ENCODE measurements at regions not wholly inside any gene's neighbourhood (a gene's known extent, or its start where the extent isn't known, plus 50 kb on each side); places are given as distances from the start of the nearest gene placed in this dataset.
"Not testable (repeated sequence)": the region's sequence is repeated elsewhere in the genome, so short reads cannot be mapped to it uniquely, and the experiment has no call there.

DNA sequence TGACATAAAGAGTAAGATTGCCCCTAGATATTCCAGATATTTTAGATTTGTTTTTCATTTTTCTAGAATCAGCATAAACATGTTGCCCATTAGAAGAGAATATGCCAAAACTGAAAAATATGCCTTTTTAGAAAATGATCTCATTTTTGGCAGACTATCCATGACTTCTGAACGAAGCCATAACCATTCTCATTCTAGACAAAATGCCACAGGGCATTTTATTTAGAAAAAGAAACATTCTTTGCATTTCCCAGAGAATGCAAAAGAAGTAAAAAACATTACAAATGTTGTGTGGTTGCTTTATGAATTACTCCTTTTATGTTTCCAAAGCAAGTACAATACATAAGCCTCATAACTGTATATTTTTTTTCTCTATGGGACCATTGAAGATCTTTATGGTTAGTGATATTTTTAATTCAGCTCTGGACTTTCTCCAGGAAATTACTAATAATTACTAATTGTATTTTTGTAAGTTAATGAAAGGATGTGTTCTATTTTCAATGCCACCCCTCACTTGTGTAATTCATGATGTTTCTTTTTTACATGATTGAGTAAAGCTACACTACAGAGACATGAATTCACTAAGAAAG lies 109.6 kb upstream of the SEM1 start:
- H3K4me1 ChIP-seq (ENCODE audit: low read length): 0 out of 2 replicates have a peak, but pooled peaks cover 2% of the 10 kb centered on the region
- H3K9me3 ChIP-seq (ENCODE audit: low read length): no peaks in the 10 kb centered on the region
- no peak overlapping the region for H3K9ac ChIP-seq (ENCODE audit: low read length)
- no peak overlapping the region for H3K4me2 ChIP-seq (ENCODE audit: low read depth, low read length, poor library complexity, severe bottlenecking)
- H3K4me3 ChIP-seq (ENCODE audit: low read length): no peak overlapping the region
- DNase-seq: no peak
- no peaks in the 10 kb centered on the region for H4K20me1 ChIP-seq (ENCODE audit: insufficient read depth, low read depth, low read length)
- H3K27ac ChIP-seq (ENCODE audit: low read length): no peak overlapping the region
- H3K27me3 ChIP-seq (ENCODE audit: low read length): no peaks in the 10 kb centered on the region
- H3K36me3 ChIP-seq (ENCODE audit: insufficient read depth, low read length): no peaks in the 10 kb centered on the region
- no peak overlapping the region for H2AFZ ChIP-seq (ENCODE audit: low read length)
- no peaks in the 10 kb centered on the region for H3K79me2 ChIP-seq (ENCODE audit: low read length)
- no peaks in the 10 kb centered on the region for H3K9me2 ChIP-seq (replicated peaks; ENCODE audit: insufficient read depth, low read length)

DNA sequence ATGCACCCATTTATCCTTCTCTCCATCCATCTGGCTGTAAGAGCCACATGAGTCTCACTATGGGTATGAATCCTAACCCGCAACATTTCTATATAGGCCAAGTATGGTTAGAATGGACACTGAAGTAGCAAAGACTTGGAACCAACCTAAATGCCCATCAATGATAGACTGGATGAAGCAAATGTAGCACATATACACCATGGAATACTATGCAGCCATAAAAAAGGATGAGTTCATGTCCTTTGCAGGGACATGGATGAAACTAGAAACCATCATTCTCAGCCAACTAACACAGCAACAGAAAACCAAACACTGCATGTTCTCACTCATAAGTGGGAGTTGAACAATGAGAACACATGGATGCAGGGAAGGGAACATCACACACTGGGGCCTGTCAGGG lies 111.5 kb upstream of the SEM1 start:
- H3K9ac ChIP-seq (ENCODE audit: low read length); H3K4me3 ChIP-seq (ENCODE audit: low read length); H3K4me1 ChIP-seq (ENCODE audit: low read length); H3K27me3 ChIP-seq (ENCODE audit: low read length); H3K9me3 ChIP-seq (ENCODE audit: low read length); H3K79me2 ChIP-seq (ENCODE audit: low read length); H3K9me2 ChIP-seq (replicated peaks; ENCODE audit: insufficient read depth, low read length); H3K4me2 ChIP-seq (ENCODE audit: low read depth, low read length, poor library complexity, severe bottlenecking); H3K36me3 ChIP-seq (ENCODE audit: insufficient read depth, low read length); H2AFZ ChIP-seq (ENCODE audit: low read length); H3K27ac ChIP-seq (ENCODE audit: low read length); H4K20me1 ChIP-seq (ENCODE audit: insufficient read depth, low read depth, low read length); DNase-seq: not testable (repeated sequence)

DNA sequence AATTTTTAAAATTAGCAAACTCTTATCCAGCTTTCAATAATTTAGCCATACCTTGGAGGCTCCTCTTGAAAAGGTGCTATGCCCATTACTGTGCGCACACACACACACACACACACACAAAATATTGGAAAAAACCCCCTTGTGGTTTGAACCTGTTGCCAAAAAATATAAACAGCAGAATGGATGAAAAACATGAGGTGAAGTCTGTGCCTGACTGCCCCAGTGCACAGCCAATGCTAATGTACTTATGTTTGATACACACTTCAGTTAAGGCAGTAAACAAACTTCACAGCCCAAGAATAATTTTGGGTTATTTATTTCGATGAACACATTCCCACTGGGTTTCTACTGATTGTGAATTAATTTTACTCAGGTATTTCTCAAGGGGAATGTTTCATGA lies 113.2 kb upstream of the SEM1 start:
- H3K27ac ChIP-seq (ENCODE audit: low read length): no peak overlapping the region
- H3K9me2 ChIP-seq (replicated peaks; ENCODE audit: insufficient read depth, low read length): no peaks in the 10 kb centered on the region
- no peak for DNase-seq
- H3K4me1 ChIP-seq (ENCODE audit: low read length): 0 out of 2 replicates have a peak, but pooled peaks cover 2% of the 10 kb centered on the region
- no peaks in the 10 kb centered on the region for H3K9me3 ChIP-seq (ENCODE audit: low read length)
- H3K27me3 ChIP-seq (ENCODE audit: low read length): no peaks in the 10 kb centered on the region
- H4K20me1 ChIP-seq (ENCODE audit: insufficient read depth, low read depth, low read length): no peaks in the 10 kb centered on the region
- H2AFZ ChIP-seq (ENCODE audit: low read length): no peak overlapping the region
- H3K4me2 ChIP-seq (ENCODE audit: low read depth, low read length, poor library complexity, severe bottlenecking): no peak overlapping the region
- no peak overlapping the region for H3K9ac ChIP-seq (ENCODE audit: low read length)
- no peaks in the 10 kb centered on the region for H3K79me2 ChIP-seq (ENCODE audit: low read length)
- no peaks in the 10 kb centered on the region for H3K36me3 ChIP-seq (ENCODE audit: insufficient read depth, low read length)
- H3K4me3 ChIP-seq (ENCODE audit: low read length): no peak overlapping the region

DNA sequence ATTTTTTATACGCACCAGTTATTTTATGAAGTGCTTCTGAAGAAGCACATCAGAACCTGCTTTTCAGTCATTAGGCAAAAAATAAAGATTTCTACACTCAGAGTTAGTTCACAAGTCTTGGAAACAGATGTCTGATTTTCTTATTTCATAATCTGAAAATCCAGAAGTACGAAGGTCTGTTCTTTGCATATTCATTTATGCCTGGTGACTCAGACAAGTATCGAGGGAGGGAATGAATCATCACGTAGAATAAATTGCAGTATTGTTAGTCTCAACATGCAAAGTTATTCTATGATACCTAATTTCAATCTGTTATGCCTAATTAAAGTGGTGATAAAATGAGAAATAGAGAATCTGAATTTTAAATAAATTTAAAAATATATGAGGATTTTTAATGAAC lies 113.6 kb upstream of the SEM1 start:
- H3K27me3 ChIP-seq (ENCODE audit: low read length): no peaks in the 10 kb centered on the region
- peak; percentile 42 for DNase-seq
- no peak overlapping the region for H3K4me3 ChIP-seq (ENCODE audit: low read length)
- H3K4me1 ChIP-seq (ENCODE audit: low read length): 0 out of 2 replicates have a peak, but pooled peaks cover 2% of the 10 kb centered on the region
- no peak overlapping the region for H3K9ac ChIP-seq (ENCODE audit: low read length)
- no peak overlapping the region for H2AFZ ChIP-seq (ENCODE audit: low read length)
- no peaks in the 10 kb centered on the region for H4K20me1 ChIP-seq (ENCODE audit: insufficient read depth, low read depth, low read length)
- no peaks in the 10 kb centered on the region for H3K9me3 ChIP-seq (ENCODE audit: low read length)
- H3K27ac ChIP-seq (ENCODE audit: low read length): no peak overlapping the region
- no peaks in the 10 kb centered on the region for H3K79me2 ChIP-seq (ENCODE audit: low read length)
- H3K36me3 ChIP-seq (ENCODE audit: insufficient read depth, low read length): no peaks in the 10 kb centered on the region
- H3K9me2 ChIP-seq (replicated peaks; ENCODE audit: insufficient read depth, low read length): no peaks in the 10 kb centered on the region
- no peak overlapping the region for H3K4me2 ChIP-seq (ENCODE audit: low read depth, low read length, poor library complexity, severe bottlenecking)

DNA sequence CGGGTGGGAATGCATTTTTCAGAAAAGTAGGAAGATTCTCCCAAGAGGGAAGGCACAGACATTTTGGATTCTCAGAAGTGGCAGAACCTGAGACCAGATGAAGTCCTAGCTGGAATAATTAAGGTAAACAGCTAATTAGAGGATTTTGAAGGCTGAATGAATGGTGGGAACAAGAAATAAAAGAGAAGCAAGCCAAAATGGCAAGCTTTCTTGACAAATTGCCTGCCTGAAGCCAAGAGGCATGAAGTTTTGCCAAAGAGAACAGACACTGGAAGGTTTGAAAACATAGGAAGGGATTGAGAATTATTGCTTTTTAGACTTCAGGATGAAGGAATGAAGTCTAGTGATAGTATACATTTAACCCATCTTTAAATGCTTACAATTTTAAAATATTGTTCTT lies 115.0 kb upstream of the SEM1 start:
- no peak overlapping the region for H3K4me3 ChIP-seq (ENCODE audit: low read length)
- H3K36me3 ChIP-seq (ENCODE audit: insufficient read depth, low read length): no peaks in the 10 kb centered on the region
- H3K9ac ChIP-seq (ENCODE audit: low read length): no peak overlapping the region
- H3K79me2 ChIP-seq (ENCODE audit: low read length): no peaks in the 10 kb centered on the region
- no peaks in the 10 kb centered on the region for H3K9me2 ChIP-seq (replicated peaks; ENCODE audit: insufficient read depth, low read length)
- no peak overlapping the region for H3K27ac ChIP-seq (ENCODE audit: low read length)
- H3K4me2 ChIP-seq (ENCODE audit: low read depth, low read length, poor library complexity, severe bottlenecking): no peak overlapping the region
- H4K20me1 ChIP-seq (ENCODE audit: insufficient read depth, low read depth, low read length): no peaks in the 10 kb centered on the region
- no peaks in the 10 kb centered on the region for H3K27me3 ChIP-seq (ENCODE audit: low read length)
- H3K4me1 ChIP-seq (ENCODE audit: low read length): 0 out of 2 replicates have a peak, but pooled peaks cover 2% of the 10 kb centered on the region
- no peak overlapping the region for H2AFZ ChIP-seq (ENCODE audit: low read length)
- no peaks in the 10 kb centered on the region for H3K9me3 ChIP-seq (ENCODE audit: low read length)
- DNase-seq: no peak

DNA sequence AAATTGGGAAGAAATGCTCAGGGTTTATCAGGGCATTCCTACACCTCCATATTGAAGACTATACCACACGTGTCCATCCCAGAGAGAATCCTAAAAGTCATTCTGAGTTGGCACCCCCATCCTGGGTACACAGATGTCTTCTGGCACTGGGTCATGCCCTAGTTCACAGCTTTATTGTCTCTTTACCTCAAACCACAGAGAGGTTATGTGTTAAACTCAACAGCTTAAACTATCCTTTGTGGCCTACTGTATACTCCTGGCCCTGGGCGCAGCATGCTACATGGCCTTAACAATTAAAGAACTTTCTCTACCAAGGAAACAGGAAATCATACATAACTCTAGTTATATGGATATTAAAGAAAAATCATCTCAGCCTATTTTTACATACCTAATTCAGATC lies 115.6 kb upstream of the SEM1 start:
- Histone ChIP-seq H3K27me3 (ENCODE audit: low read length) (no peaks in the 10 kb centered on the region), H3K9me2 (replicated peaks; ENCODE audit: insufficient read depth, low read length) (no peaks in the 10 kb centered on the region), H3K4me3 (ENCODE audit: low read length) (no peak overlapping the region), H2AFZ (ENCODE audit: low read length) (no peak overlapping the region), H3K9ac (ENCODE audit: low read length) (no peak overlapping the region), H3K9me3 (ENCODE audit: low read length) (no peaks in the 10 kb centered on the region), H3K4me2 (ENCODE audit: low read depth, low read length, poor library complexity, severe bottlenecking) (no peak overlapping the region), H3K4me1 (ENCODE audit: low read length) (0 out of 2 replicates have a peak, but pooled peaks cover 2% of the 10 kb centered on the region), H3K27ac (ENCODE audit: low read length) (no peak overlapping the region), H3K79me2 (ENCODE audit: low read length) (no peaks in the 10 kb centered on the region), H3K36me3 (ENCODE audit: insufficient read depth, low read length) (no peaks in the 10 kb centered on the region), H4K20me1 (ENCODE audit: insufficient read depth, low read depth, low read length) (no peaks in the 10 kb centered on the region)
- peak; percentile 27 for DNase-seq

DNA sequence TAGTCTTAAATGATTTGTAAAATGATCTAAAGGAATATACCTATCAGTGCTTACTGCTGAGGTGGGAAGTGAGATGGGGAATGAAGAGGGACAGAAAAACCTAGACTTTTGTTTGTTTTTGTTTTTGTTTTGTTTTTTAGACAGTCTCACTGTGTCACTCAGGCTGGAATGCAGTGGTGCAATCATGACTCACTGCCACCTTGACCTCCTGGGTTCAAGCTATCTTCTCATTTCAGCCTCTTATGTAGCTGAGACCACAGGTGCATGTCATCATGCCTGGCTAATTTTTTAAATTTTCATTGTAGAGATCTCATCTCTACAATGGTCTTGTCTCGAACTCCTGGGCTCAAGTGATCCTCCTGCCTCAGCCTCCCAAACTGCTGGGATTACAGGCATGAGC lies 116.4 kb upstream of the SEM1 start:
- no peaks in the 10 kb centered on the region for H3K27me3 ChIP-seq (ENCODE audit: low read length)

DNA sequence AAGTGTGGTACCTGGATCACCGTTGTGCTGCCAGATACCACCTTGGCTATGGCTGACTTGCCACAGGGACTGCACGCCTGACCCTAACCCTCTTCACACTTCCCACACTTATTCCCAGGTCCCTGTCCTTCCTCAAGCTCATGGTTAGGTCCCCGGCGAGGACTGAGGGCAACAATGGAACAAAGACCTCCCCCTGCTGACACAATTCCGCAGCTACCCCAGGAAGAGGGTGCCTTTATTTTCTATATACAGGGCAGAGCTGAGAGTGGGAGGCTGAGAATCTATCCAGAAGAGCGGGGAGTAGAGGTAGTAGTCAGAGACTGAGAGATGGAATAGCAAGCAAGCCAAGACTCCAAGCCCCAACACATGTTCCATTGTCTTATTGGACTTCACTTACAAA lies 118.1 kb upstream of the SEM1 start:
- Histone ChIP-seq H3K4me1 (ENCODE audit: low read length) (0 out of 2 replicates have a peak, but pooled peaks cover 2% of the 10 kb centered on the region), H2AFZ (ENCODE audit: low read length) (no peak overlapping the region), H3K9me2 (replicated peaks; ENCODE audit: insufficient read depth, low read length) (no peaks in the 10 kb centered on the region), H4K20me1 (ENCODE audit: insufficient read depth, low read depth, low read length) (no peaks in the 10 kb centered on the region), H3K36me3 (ENCODE audit: insufficient read depth, low read length) (no peaks in the 10 kb centered on the region), H3K27me3 (ENCODE audit: low read length) (no peaks in the 10 kb centered on the region), H3K27ac (ENCODE audit: low read length) (no peak overlapping the region), H3K79me2 (ENCODE audit: low read length) (no peaks in the 10 kb centered on the region), H3K9ac (ENCODE audit: low read length) (no peak overlapping the region), H3K9me3 (ENCODE audit: low read length) (no peaks in the 10 kb centered on the region), H3K4me3 (ENCODE audit: low read length) (no peak overlapping the region), H3K4me2 (ENCODE audit: low read depth, low read length, poor library complexity, severe bottlenecking) (no peak overlapping the region)
- peak; percentile 30 for DNase-seq

More for the DNA sequence above, 116.4 kb upstream of the SEM1 start:
- H3K4me2 ChIP-seq (ENCODE audit: low read depth, low read length, poor library complexity, severe bottlenecking): no peak overlapping the region
- H3K27ac ChIP-seq (ENCODE audit: low read length): no peak overlapping the region
- no peaks in the 10 kb centered on the region for H4K20me1 ChIP-seq (ENCODE audit: insufficient read depth, low read depth, low read length)
- H3K4me3 ChIP-seq (ENCODE audit: low read length): no peak overlapping the region
- H3K9ac ChIP-seq (ENCODE audit: low read length): no peak overlapping the region
- H2AFZ ChIP-seq (ENCODE audit: low read length): no peak overlapping the region
- no peaks in the 10 kb centered on the region for H3K9me3 ChIP-seq (ENCODE audit: low read length)
- 0 out of 2 replicates have a peak, but pooled peaks cover 2% of the 10 kb centered on the region for H3K4me1 ChIP-seq (ENCODE audit: low read length)
- no peaks in the 10 kb centered on the region for H3K79me2 ChIP-seq (ENCODE audit: low read length)
- no peak for DNase-seq
- H3K9me2 ChIP-seq (replicated peaks; ENCODE audit: insufficient read depth, low read length): no peaks in the 10 kb centered on the region
- H3K36me3 ChIP-seq (ENCODE audit: insufficient read depth, low read length): no peaks in the 10 kb centered on the region

DNA sequence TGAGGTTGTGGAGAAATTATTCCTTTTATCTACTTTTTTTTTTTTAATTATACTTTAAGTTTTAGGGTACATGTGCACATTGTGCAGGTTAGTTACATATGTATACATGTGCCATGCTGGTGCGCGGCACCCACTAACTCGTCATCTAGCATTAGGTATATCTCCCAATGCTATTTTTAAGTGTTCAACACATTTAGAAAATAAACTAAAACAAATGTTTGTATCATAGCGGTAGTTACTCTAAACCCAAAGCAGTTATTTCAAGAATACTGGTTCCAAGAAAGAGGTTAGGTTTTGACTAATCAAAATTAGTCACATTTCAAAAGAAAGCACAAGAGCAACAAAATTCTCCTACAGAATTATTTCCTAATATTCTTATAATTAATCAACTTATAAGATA lies 119.5 kb upstream of the SEM1 start:
- H3K4me1 ChIP-seq (ENCODE audit: low read length); H3K27me3 ChIP-seq (ENCODE audit: low read length); H3K4me3 ChIP-seq (ENCODE audit: low read length); H3K79me2 ChIP-seq (ENCODE audit: low read length); H3K9ac ChIP-seq (ENCODE audit: low read length); H3K36me3 ChIP-seq (ENCODE audit: insufficient read depth, low read length); H4K20me1 ChIP-seq (ENCODE audit: insufficient read depth, low read depth, low read length); H3K9me3 ChIP-seq (ENCODE audit: low read length); H3K4me2 ChIP-seq (ENCODE audit: low read depth, low read length, poor library complexity, severe bottlenecking); H3K9me2 ChIP-seq (replicated peaks; ENCODE audit: insufficient read depth, low read length); H2AFZ ChIP-seq (ENCODE audit: low read length); H3K27ac ChIP-seq (ENCODE audit: low read length): not testable (repeated sequence)
- peak; percentile 15 for DNase-seq
